A549 (cell line): ENCODE measurements at regions not wholly inside any gene's neighbourhood (a gene's known extent, or its start where the extent isn't known, plus 50 kb on each side); places are given as distances from the start of the nearest gene placed in this dataset.

ENCODE experiments used
- BHLHE40 ChIP-seq: IDR thresholded peaks from 2 replicates; pipeline ENCODE4 v1.6.1; 2012; ENCODE audit warnings: low read depth, low read length, inconsistent platforms
- CEBPB ChIP-seq, 2 experiments: fragments of >200 bp in 1 of 2; sonication (Bioruptor Twin) in 1 of 2; formaldehyde crosslinking in 1 of 2; IDR thresholded peaks; 2 replicates each; pipeline ENCODE4 v1.6.1; 2012 to 2016
- JUNB ChIP-seq: fragments of >200 bp; sonication (Bioruptor Twin); formaldehyde crosslinking; IDR thresholded peaks from 2 replicates; pipeline ENCODE4 v1.6.1; 2016
- MAZ ChIP-seq: fragments of 150-350 bp; IDR thresholded peaks from 2 replicates; pipeline ENCODE4 v1.6.1; 2014; ENCODE audit warnings: antibody characterized with exemption, low read depth, low read length, borderline replicate concordance
- NPAS2 ChIP-seq: fragments of 250-450 bp; sonication (Bioruptor Pico); IDR thresholded peaks from 2 replicates; pipeline ENCODE4 v1.8.0; 2022; ENCODE audit warnings: mild to moderate bottlenecking, moderate library complexity, borderline replicate concordance
- POLR2A ChIP-seq: IDR thresholded peaks from 2 replicates; pipeline ENCODE4 v1.6.1; 2012; ENCODE audit warnings: mild to moderate bottlenecking, low read length
- TF ChIP-seq, protein P1 (sequence below): fragments of >200 bp; sonication (Bioruptor Twin); formaldehyde crosslinking; IDR thresholded peaks from 3 replicates; pipeline ENCODE4 v1.5.1; 2016

- no peak for TF ChIP-seq POLR2A
- TF ChIP-seq NPAS2 (CRISPR knock-in tag) = no peak
- TF ChIP-seq CEBPB (IDR thresholded peaks at IDR 0.05) = no peak
- TF ChIP-seq, protein P1, sequence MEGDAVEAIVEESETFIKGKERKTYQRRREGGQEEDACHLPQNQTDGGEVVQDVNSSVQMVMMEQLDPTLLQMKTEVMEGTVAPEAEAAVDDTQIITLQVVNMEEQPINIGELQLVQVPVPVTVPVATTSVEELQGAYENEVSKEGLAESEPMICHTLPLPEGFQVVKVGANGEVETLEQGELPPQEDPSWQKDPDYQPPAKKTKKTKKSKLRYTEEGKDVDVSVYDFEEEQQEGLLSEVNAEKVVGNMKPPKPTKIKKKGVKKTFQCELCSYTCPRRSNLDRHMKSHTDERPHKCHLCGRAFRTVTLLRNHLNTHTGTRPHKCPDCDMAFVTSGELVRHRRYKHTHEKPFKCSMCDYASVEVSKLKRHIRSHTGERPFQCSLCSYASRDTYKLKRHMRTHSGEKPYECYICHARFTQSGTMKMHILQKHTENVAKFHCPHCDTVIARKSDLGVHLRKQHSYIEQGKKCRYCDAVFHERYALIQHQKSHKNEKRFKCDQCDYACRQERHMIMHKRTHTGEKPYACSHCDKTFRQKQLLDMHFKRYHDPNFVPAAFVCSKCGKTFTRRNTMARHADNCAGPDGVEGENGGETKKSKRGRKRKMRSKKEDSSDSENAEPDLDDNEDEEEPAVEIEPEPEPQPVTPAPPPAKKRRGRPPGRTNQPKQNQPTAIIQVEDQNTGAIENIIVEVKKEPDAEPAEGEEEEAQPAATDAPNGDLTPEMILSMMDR = no peak
- TF ChIP-seq JUNB = no peak
- no peak for TF ChIP-seq BHLHE40
- no peak for TF ChIP-seq MAZ
Observed at GRCh38 chrX:38880296-38880854, 79.1 kb downstream of the MID1IP1 start.
